OCI-LY3 (cell line): ENCODE measurements at regions not wholly inside any gene's neighbourhood (a gene's known extent, or its start where the extent isn't known, plus 50 kb on each side); places are given as distances from the start of the nearest gene placed in this dataset.

Source experiments
- CTCF ChIP-seq: fragments of 200-600, 300-600 bp; sonication (generic); IDR thresholded peaks from 2 replicates; pipeline ENCODE4 v1.5.1; 2014; ENCODE audit warnings: antibody characterized with exemption, low read length, low read depth
- EZH2phosphoT487 ChIP-seq: fragments of 200-600 bp; shearing (Covaris generic); IDR thresholded peaks from 2 replicates; pipeline ENCODE4 v1.6.1; 2018; ENCODE audit warnings: antibody characterized with exemption, mixed run types, low read depth

GRCh38 chr18:55113800-55114199, 154.5 kb upstream of the CCDC68 start:
- TF ChIP-seq CTCF (no peak), EZH2phosphoT487 (no peak)
